ENCODE measurements at regions not wholly inside any gene's neighbourhood (a gene's known extent, or its start where the extent isn't known, plus 50 kb on each side); places are given as distances from the start of the nearest gene placed in this dataset.
A peak's percentile ranks its signal among the peaks of the same experiment; 100 is the strongest.
"Not testable (repeated sequence)": the region's sequence is repeated elsewhere in the genome, so short reads cannot be mapped to it uniquely, and the experiment has no call there.

GRCh38 chr12:28987538-28988324, 161.3 kb upstream of the FAR2 start:
- DNase-seq (ENCODE audit: low read depth): no peak

- DNase-seq (ENCODE audit: low read depth): no peak
Observed at GRCh38 chr12:28988325-28988704, 160.8 kb upstream of the FAR2 start.

GRCh38 chr12:28991626-28992025, 157.5 kb upstream of the FAR2 start:
- DNase-seq (ENCODE audit: low read depth): no peak

- no peak for DNase-seq (ENCODE audit: low read depth)
Observed at GRCh38 chr12:28993720-28994119, 155.4 kb upstream of the FAR2 start.

GRCh38 chr12:28994179-28994715, 154.8 kb upstream of the FAR2 start:
- DNase-seq (ENCODE audit: low read depth): no peak

- no peak for DNase-seq (ENCODE audit: low read depth)
Observed at GRCh38 chr12:28996688-28997087, 152.4 kb upstream of the FAR2 start.

- DNase-seq (ENCODE audit: low read depth): peak; percentile 8
Observed at GRCh38 chr12:28998662-28999120, 150.4 kb upstream of the FAR2 start.

GRCh38 chr12:29004066-29004935, 144.8 kb upstream of the FAR2 start:
- no peak for DNase-seq (ENCODE audit: low read depth)

- no peak for DNase-seq (ENCODE audit: low read depth)
Observed at GRCh38 chr12:29004936-29005304, 144.2 kb upstream of the FAR2 start.

GRCh38 chr12:29008786-29009185, 140.3 kb upstream of the FAR2 start:
- DNase-seq (ENCODE audit: low read depth): no peak

GRCh38 chr12:29012673-29013072, 136.4 kb upstream of the FAR2 start:
- DNase-seq (ENCODE audit: low read depth): no peak

GRCh38 chr12:29017532-29017931, 131.5 kb upstream of the FAR2 start:
- DNase-seq (ENCODE audit: low read depth): not testable (repeated sequence)

GRCh38 chr12:29023436-29024076, 125.5 kb upstream of the FAR2 start:
- no peak for DNase-seq (ENCODE audit: low read depth)

- no peak for DNase-seq (ENCODE audit: low read depth)
Observed at GRCh38 chr12:29024117-29024516, 125.0 kb upstream of the FAR2 start.

GRCh38 chr12:29025937-29026336, 123.1 kb upstream of the FAR2 start:
- no peak for DNase-seq (ENCODE audit: low read depth)

GRCh38 chr12:29026419-29026818, 122.7 kb upstream of the FAR2 start:
- no peak for DNase-seq (ENCODE audit: low read depth)

GRCh38 chr12:29029484-29029883, 119.6 kb upstream of the FAR2 start:
- DNase-seq (ENCODE audit: low read depth): not testable (repeated sequence)

- no peak for DNase-seq (ENCODE audit: low read depth)
Observed at GRCh38 chr12:29030006-29030405, 119.1 kb upstream of the FAR2 start.

- peak; percentile 32 for DNase-seq (ENCODE audit: low read depth)
Observed at GRCh38 chr12:29032446-29032845, 116.6 kb upstream of the FAR2 start.

- no peak for DNase-seq (ENCODE audit: low read depth)
Observed at GRCh38 chr12:29033519-29033918, 115.6 kb upstream of the FAR2 start.

- no peak for DNase-seq (ENCODE audit: low read depth)
Observed at GRCh38 chr12:29035112-29035511, 114.0 kb upstream of the FAR2 start.

- peak; percentile 90 for DNase-seq (ENCODE audit: low read depth)
Observed at GRCh38 chr12:29039013-29039412, 110.1 kb upstream of the FAR2 start.

Measured in GM04504 (cell line).